ENCODE measurements at regions not wholly inside any gene's neighbourhood (a gene's known extent, or its start where the extent isn't known, plus 50 kb on each side); places are given as distances from the start of the nearest gene placed in this dataset.

GRCh38 chr11:127308291-127308690 is 307.7 kb upstream of the KIRREL3 start:
- Histone ChIP-seq H3K4me3 (no peak overlapping the region), H3K9me3 (no peaks in the 10 kb centered on the region), H3K4me1 (no peaks in the 10 kb centered on the region), H3K27me3 (no peaks in the 10 kb centered on the region), H3K36me3 (no peaks in the 10 kb centered on the region), H3K27ac (no peak overlapping the region)
- no peak for DNase-seq (ENCODE audit: low spot score in 2 of 2)
- intact Hi-C loops (cut with DNase I) = no loop called here
- no peak for TF ChIP-seq CTCF (IDR thresholded peaks at IDR 0.05)

DNA sequence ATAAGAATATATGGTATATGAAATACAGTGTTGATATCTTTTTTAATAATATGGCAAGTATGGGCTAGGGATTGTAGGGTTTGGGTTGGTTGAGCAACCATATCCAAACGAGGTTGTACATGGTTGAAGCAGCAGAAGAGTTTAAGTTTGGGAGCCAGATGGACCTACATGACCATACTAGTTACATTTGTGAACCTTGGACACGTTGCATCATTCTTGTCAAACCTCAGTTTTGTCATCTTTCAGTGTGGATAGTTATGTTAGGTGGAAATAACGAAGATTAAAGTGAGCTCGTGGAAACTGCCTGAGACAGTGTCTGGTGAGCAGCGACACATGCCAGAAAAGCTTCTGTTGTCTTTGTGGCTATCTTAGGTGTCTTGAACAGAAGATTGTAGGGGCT is 307.1 kb upstream of the KIRREL3 start:
- no peaks in the 10 kb centered on the region for H3K36me3 ChIP-seq
- H3K9me3 ChIP-seq = no peaks in the 10 kb centered on the region
- intact Hi-C loops (cut with DNase I) = no loop called here
- DNase-seq (ENCODE audit: low spot score in 2 of 2) = no peak
- H3K4me3 ChIP-seq = no peak overlapping the region
- H3K27me3 ChIP-seq = no peaks in the 10 kb centered on the region
- TF ChIP-seq CTCF (IDR thresholded peaks at IDR 0.05) = no peak
- H3K27ac ChIP-seq = no peak overlapping the region
- no peaks in the 10 kb centered on the region for H3K4me1 ChIP-seq

- Histone ChIP-seq H3K27ac (no peak overlapping the region), H3K36me3 (no peaks in the 10 kb centered on the region), H3K27me3 (no peaks in the 10 kb centered on the region), H3K4me1 (no peaks in the 10 kb centered on the region), H3K9me3 (no peaks in the 10 kb centered on the region), H3K4me3 (no peak overlapping the region)
- intact Hi-C loops (cut with DNase I) = no loop called here
- DNase-seq (ENCODE audit: low spot score in 2 of 2) = no peak
- no peak for TF ChIP-seq CTCF (IDR thresholded peaks at IDR 0.05)
Observed at GRCh38 chr11:127304634-127305033, 304.1 kb upstream of the KIRREL3 start.

GRCh38 chr11:127288926-127289325 is 288.4 kb upstream of the KIRREL3 start:
- no peak for DNase-seq (ENCODE audit: low spot score in 2 of 2)
- no peaks in the 10 kb centered on the region for H3K9me3 ChIP-seq
- H3K27me3 ChIP-seq = no peaks in the 10 kb centered on the region
- intact Hi-C loops (cut with DNase I) = no loop called here
- H3K27ac ChIP-seq = no peak overlapping the region
- H3K4me1 ChIP-seq = no peaks in the 10 kb centered on the region
- no peaks in the 10 kb centered on the region for H3K36me3 ChIP-seq
- H3K4me3 ChIP-seq = no peak overlapping the region
- TF ChIP-seq CTCF (IDR thresholded peaks at IDR 0.05) = no peak

GRCh38 chr11:127281534-127281933 is 281.0 kb upstream of the KIRREL3 start:
- intact Hi-C loops (cut with DNase I) = no loop called here
- H3K4me1 ChIP-seq = no peaks in the 10 kb centered on the region
- H3K27ac ChIP-seq = no peak overlapping the region
- no peaks in the 10 kb centered on the region for H3K9me3 ChIP-seq
- no peak overlapping the region for H3K4me3 ChIP-seq
- no peak for TF ChIP-seq CTCF (IDR thresholded peaks at IDR 0.05)
- H3K36me3 ChIP-seq = no peaks in the 10 kb centered on the region
- DNase-seq (ENCODE audit: low spot score in 2 of 2) = no peak
- H3K27me3 ChIP-seq = no peaks in the 10 kb centered on the region

GRCh38 chr11:127275774-127276173 is 275.2 kb upstream of the KIRREL3 start:
- no peaks in the 10 kb centered on the region for H3K4me1 ChIP-seq
- no peaks in the 10 kb centered on the region for H3K27me3 ChIP-seq
- H3K9me3 ChIP-seq = no peaks in the 10 kb centered on the region
- H3K27ac ChIP-seq = no peak overlapping the region
- H3K4me3 ChIP-seq = no peak overlapping the region
- intact Hi-C loops (cut with DNase I) = no loop called here
- no peaks in the 10 kb centered on the region for H3K36me3 ChIP-seq
- TF ChIP-seq CTCF (IDR thresholded peaks at IDR 0.05) = no peak
- DNase-seq (ENCODE audit: low spot score in 2 of 2) = no peak
